ENCODE measurements at regions not wholly inside any gene's neighbourhood (a gene's known extent, or its start where the extent isn't known, plus 50 kb on each side); places are given as distances from the start of the nearest gene placed in this dataset.
A peak's percentile ranks its signal among the peaks of the same experiment; 100 is the strongest.

DNA sequence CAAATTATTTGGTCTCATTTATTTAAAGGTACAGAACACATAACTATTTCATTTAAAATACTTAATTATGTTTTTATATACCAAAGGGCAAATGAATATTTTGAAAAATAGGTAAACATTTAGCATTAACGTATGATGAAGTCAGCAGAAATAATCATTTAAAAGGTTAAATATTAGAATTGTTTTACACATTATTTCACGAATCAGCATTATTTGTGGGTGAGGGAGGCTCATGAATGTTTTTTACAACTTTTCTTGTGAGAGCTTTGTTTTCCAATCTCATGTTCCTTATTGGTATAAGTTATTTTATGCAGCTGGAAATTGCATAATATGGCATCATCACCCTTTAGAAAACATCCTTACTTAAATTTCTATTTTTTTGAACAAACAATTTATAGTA lies 73.9 kb upstream of the FSTL5 start:
- DNase-seq (ENCODE audit: low read depth), result no peak

DNA sequence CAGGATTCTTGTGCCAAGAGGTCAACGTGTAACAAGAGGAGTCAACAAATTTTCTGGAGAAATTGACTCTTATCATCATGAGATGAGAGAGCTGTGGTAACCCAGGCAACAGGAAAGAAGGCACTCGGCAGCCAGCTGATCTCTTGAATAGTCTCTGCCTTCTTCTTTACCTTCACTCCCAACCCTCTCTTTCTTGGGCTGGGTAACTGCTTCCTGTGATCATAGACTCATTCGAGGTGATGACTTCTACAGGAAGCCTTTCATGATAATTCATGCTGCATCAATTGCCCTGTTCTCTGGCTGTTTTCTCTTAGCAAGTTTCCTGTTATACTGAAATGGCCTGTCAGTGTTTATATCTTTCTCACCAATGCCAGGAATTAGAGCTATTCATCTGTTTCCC lies 70.8 kb upstream of the FSTL5 start:
- no peak for DNase-seq (ENCODE audit: low read depth)

DNA sequence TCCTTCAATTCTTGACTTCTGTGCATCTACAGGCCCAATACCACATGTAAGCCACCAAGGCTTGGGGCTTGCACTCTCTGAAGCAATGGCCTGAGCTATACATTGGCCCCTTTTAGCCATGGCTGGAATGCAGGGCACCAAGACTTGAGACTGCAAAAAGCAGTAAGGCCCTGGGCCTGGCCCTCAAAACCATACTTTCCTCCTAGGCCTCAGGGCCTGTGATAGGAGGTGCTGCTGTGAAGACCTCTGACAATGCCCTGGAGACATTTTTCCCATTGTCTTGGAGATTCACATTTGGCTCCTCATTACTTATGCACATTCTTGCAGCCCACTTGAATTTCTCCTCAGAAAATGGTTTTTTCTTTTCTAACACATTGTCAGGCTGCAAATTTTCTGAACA lies 68.5 kb upstream of the FSTL5 start:
- DNase-seq (ENCODE audit: low read depth), result no peak

DNA sequence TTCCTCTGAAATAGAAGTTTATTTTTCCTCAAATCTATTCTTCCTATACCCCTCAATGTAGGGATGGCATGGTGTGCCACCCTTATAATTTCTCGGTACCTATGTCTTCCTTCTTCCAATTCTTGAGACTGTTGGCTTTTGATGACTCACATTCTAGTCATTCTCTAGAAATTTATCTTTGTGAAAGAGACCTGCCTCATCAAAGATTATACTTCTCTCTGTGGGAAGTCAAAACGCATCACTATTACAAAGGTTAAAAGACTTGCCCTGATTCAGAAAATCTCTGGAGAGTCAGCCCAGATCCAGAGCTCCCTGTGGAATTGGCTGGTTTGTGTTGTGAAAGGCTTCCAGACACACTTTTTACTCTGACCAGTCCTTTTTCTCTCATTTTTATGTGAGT lies 65.9 kb upstream of the FSTL5 start:
- DNase-seq (ENCODE audit: low read depth), result peak; percentile 78

DNA sequence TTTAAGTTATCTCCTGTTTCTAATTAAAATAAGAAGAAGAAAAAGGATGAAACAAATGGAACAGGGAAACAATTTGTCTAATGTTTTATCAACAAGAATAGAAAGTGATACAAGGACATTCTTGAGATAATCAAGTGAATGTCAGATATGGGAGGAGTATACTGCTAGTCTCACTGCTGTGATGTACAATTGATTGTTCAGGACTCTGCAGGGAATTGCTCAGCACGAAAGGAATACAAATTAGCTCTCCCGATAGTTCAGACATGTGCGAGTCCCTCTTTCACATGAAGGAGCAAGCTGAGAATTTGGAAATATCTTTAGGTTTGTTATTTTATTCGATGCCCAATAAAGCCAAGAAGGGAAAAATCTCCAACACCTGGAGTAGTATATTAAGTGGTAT lies 57.3 kb upstream of the FSTL5 start:
- no peak for DNase-seq (ENCODE audit: low read depth)

Data from HT1080 (cell line).